NOMO-1 (cell line): ENCODE measurements at regions not wholly inside any gene's neighbourhood (a gene's known extent, or its start where the extent isn't known, plus 50 kb on each side); places are given as distances from the start of the nearest gene placed in this dataset.

Experiments used
- DNase-seq, 2 experiments: peaks; one replicate each; lab custom pipeline; 2025; ENCODE audit not compliant: unreplicated experiment in 2 of 2; lab: John Stamatoyannopoulos, UW

DNA sequence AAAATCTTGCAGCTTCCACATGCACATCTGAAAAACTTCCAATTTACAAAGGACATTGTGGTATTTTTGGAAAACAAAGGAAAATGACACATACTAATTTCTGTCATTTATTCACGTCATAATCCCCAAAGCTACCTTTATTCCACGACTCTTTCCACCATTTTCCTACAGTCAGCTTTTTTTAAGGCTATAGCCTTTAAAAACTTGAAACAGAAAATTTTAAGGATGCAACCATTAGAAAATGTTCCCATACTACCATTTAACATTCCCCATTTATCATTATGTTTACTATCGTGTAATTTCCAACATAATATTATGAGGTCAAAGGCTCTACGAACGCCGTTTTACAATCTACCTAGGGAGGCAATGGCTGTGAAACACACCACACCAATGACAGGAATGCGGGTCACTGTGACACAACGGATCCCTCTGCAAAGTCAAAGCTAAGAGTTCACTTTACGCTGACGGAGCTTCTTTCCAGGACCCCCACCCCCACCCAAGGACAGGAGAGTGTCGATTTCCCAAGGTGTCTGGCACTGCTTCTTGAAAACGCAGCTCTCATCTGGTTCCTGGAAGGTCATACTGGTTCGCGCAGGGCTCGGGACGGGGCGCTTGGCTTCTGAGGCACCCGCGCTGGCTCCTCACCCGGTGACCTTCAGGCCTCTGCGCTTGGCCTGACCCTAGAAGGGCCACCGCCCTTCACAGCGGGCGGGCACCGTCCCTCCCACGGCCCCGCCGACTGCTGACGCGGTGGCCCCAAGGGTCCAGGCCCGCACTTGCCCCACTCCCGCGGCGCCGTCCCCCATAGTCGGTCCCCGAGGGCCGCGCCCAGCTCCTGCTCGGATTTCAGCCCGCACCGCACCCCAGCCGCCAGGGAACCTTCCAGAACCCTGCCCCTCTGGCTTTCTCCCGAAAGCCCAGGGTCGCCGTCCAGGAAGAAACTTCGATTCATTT is 50.5 kb upstream of the ATF3 start:
- peak; percentile 26 for DNase-seq

DNA sequence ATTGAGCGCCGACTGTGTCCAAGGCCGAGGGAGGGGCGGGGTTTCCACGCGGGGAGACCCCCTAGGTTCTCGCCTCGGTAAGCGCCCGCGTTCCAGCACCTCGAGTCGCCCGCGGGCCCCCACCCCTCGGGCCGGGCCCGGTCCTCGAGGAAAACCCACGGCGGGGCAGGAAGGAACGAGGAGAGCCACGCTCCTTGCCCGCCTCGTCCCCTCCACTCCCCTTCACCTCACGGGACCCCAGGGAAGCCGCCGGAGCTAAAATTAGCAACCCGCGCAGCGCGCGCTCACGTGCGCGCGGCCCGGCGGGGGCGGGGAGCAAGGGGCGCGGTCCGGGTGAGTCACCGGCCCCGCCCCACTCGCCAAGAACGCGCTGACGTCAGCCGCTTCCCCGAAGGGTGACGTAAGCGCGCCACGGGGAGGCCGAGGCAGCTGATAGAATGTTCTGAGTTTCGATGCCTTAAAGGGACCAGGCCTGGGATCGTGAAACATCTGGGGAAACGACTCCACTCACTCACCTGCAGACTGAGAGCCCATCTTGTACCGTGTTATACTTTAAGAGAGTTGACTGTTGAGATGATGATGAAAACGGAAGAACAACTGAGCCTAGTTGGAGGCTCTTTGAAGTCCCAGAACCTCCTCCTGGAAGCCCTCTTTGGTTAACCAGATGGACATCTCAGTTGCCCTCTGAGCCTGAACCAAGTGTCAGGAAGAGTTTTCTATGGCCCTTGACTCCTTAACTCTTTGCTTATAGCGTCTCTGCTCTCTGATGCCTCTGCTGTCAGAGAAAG is 49.7 kb upstream of the ATF3 start:
- peak; percentile 75 to 83 for DNase-seq
